OCI-LY7 (cell line): ENCODE measurements at regions not wholly inside any gene's neighbourhood (a gene's known extent, or its start where the extent isn't known, plus 50 kb on each side); places are given as distances from the start of the nearest gene placed in this dataset.

ENCODE experiments used
- BruUV-seq: library from RNA; stranded (reverse); fragments of 400-500 nt; replicated peaks from 2 replicates; lab custom pipeline; 2021; lab: Mats Ljungman, UMichigan
- CTCF ChIA-PET: fragments of 300-600 bp; sonication (Branson Sonifier 250); formaldehyde crosslinking; loops from one replicate; lab custom pipeline; 2022; ENCODE audit warnings: antibody characterized with exemption; ENCODE audit not compliant: unreplicated experiment; lab: Charles Lee
- POLR2A ChIA-PET: fragments of 300-600 bp; sonication (Branson Sonifier 250); formaldehyde crosslinking; loops from one replicate; lab custom pipeline; 2022; ENCODE audit warnings: antibody characterized with exemption; lab: Charles Lee
- DNase-seq: peaks from one replicate; pipeline ENCODE4 v3.0.0-alpha.2; 2015; ENCODE audit warnings: low spot score
- H2AFZ ChIP-seq: fragments of 200-600 bp; sonication (generic), shearing (Covaris generic); 2 replicates; pipeline ENCODE4 v1.6.1; 2014; ENCODE audit warnings: mild to moderate bottlenecking, antibody characterized with exemption, low read length, moderate library complexity
- H3K27ac ChIP-seq: fragments of 200-600 bp; sonication (generic); 2 replicates; pipeline ENCODE4 v1.5.1; 2014; ENCODE audit warnings: mixed run types, low read depth, mild to moderate bottlenecking, moderate library complexity, low read length, inconsistent platforms; ENCODE audit not compliant: poor library complexity, severe bottlenecking
- H3K36me3 ChIP-seq: fragments of 200-600 bp; sonication (generic); 2 replicates; pipeline ENCODE4 v1.6.1; 2014; ENCODE audit warnings: mild to moderate bottlenecking, antibody characterized with exemption, low read length, moderate library complexity, mixed read lengths; ENCODE audit not compliant: insufficient read depth
- H3K4me1 ChIP-seq: fragments of 200-600 bp; sonication (generic); 2 replicates; pipeline ENCODE4 v1.5.1; 2014; ENCODE audit warnings: mild to moderate bottlenecking, low read length; ENCODE audit not compliant: insufficient read depth, poor library complexity, severe bottlenecking
- H3K4me2 ChIP-seq: fragments of 200-600 bp; sonication (generic); 2 replicates; pipeline ENCODE4 v1.6.1; 2014; ENCODE audit warnings: mild to moderate bottlenecking, low read length
- H3K4me3 ChIP-seq: fragments of 200-600 bp; sonication (generic); 2 replicates; pipeline ENCODE4 v1.5.1; 2014; ENCODE audit warnings: mild to moderate bottlenecking, low read depth, low read length; ENCODE audit not compliant: poor library complexity, severe bottlenecking
- H3K79me2 ChIP-seq: fragments of 200-600 bp; sonication (generic); 2 replicates; pipeline ENCODE4 v1.6.1; 2016; ENCODE audit warnings: low read depth, mild to moderate bottlenecking, low read length, moderate library complexity, mixed read lengths; ENCODE audit not compliant: insufficient read depth
- H3K9me2 ChIP-seq: fragments of 200-600 bp; sonication (generic); 2 replicates; pipeline ENCODE4 v1.6.1; 2016; ENCODE audit warnings: mild to moderate bottlenecking, low read length, mixed read lengths; ENCODE audit not compliant: insufficient read depth
- H3K9me3 ChIP-seq: fragments of 200-600 bp; sonication (generic); 2 replicates; pipeline ENCODE4 v1.6.1; 2014; ENCODE audit warnings: mild to moderate bottlenecking, mixed run types, low read length, mixed read lengths
- H4K20me1 ChIP-seq: fragments of 200-600 bp; sonication (generic); 2 replicates; pipeline ENCODE4 v1.6.1; 2014; ENCODE audit warnings: mild to moderate bottlenecking, antibody characterized with exemption, low read length, moderate library complexity, mixed read lengths; ENCODE audit not compliant: insufficient read depth
- CTCF ChIP-seq: fragments of 200-600 bp; sonication (generic); conservative IDR thresholded peaks from 2 replicates; pipeline ENCODE4 v1.5.1; 2014; ENCODE audit warnings: mild to moderate bottlenecking, antibody characterized with exemption, low read length, moderate library complexity, mixed read lengths
- EZH2phosphoT487 ChIP-seq: fragments of 200-600 bp; sonication (generic); IDR thresholded peaks from 2 replicates; pipeline ENCODE4 v1.6.1; 2018; ENCODE audit warnings: low read depth, borderline replicate concordance, mild to moderate bottlenecking, mixed run types, antibody characterized with exemption, low read length, moderate library complexity, mixed read lengths
- intact Hi-C: fragments of 100-400 bp; cut with micrococcal nuclease; formaldehyde crosslinking; loops from one replicate; pipeline ENCODE4 v1.10.0; 2022; ENCODE audit not compliant: unreplicated experiment

GRCh38 chr1:57963581-57963980 lies 539.7 kb upstream of the DAB1 start:
- Histone ChIP-seq H3K4me2 (no peak overlapping the region), H3K4me1 (no peaks in the 10 kb centered on the region), H3K36me3 (no peaks in the 10 kb centered on the region), H3K9me2 (no peaks in the 10 kb centered on the region), H3K4me3 (no peak overlapping the region), H4K20me1 (no peaks in the 10 kb centered on the region), H2AFZ (no peak overlapping the region), H3K9me3 (no peaks in the 10 kb centered on the region), H3K27ac (no peak overlapping the region), H3K79me2 (no peaks in the 10 kb centered on the region)
- no peak for TF ChIP-seq CTCF
- TF ChIP-seq EZH2phosphoT487 = no peak
- DNase-seq = no peak
- intact Hi-C loops = no loop called here
- POLR2A ChIA-PET = interaction anchor here (0.5 kb wide), 1 partner anchor 74 kb away, joined by 3 read pairs; no protein-coding TSS in a partner anchor
- CTCF ChIA-PET = no interaction called here
- no TSS peak for BruUV-seq

GRCh38 chr1:57959531-57960241 lies 535.8 kb upstream of the DAB1 start:
- no peaks in the 10 kb centered on the region for H3K79me2 ChIP-seq
- intact Hi-C loops = no loop called here
- no peaks in the 10 kb centered on the region for H3K36me3 ChIP-seq
- H4K20me1 ChIP-seq = no peaks in the 10 kb centered on the region
- H3K9me3 ChIP-seq = no peaks in the 10 kb centered on the region
- H3K4me2 ChIP-seq = no peak overlapping the region
- no peaks in the 10 kb centered on the region for H3K9me2 ChIP-seq
- no TSS peak for BruUV-seq
- no peak overlapping the region for H2AFZ ChIP-seq
- no peaks in the 10 kb centered on the region for H3K4me1 ChIP-seq
- H3K27ac ChIP-seq = no peak overlapping the region
- ChIA-PET CTCF (no interaction called here), POLR2A (interaction anchor here (0.8 kb wide), 1 partner anchor 36 kb away, joined by 4 read pairs; no protein-coding TSS in a partner anchor)
- H3K4me3 ChIP-seq = no peak overlapping the region
- DNase-seq = no peak
- TF ChIP-seq CTCF (no peak), EZH2phosphoT487 (no peak)

- Histone ChIP-seq H3K9me2 (no peaks in the 10 kb centered on the region), H3K79me2 (no peaks in the 10 kb centered on the region), H3K9me3 (no peaks in the 10 kb centered on the region), H3K4me2 (no peak overlapping the region), H2AFZ (no peak overlapping the region), H3K36me3 (no peaks in the 10 kb centered on the region), H3K4me3 (no peak overlapping the region), H3K4me1 (no peaks in the 10 kb centered on the region), H3K27ac (no peak overlapping the region), H4K20me1 (no peaks in the 10 kb centered on the region)
- DNase-seq = no peak
- no peak for TF ChIP-seq EZH2phosphoT487
- no peak for TF ChIP-seq CTCF
- intact Hi-C loops = no loop called here
- CTCF ChIA-PET = no interaction called here
- no TSS peak for BruUV-seq
- POLR2A ChIA-PET = no interaction called here
Measured at GRCh38 chr1:57957576-57957975, 533.7 kb upstream of the DAB1 start.
